GM12891 (cell line): ENCODE measurements at regions not wholly inside any gene's neighbourhood (a gene's known extent, or its start where the extent isn't known, plus 50 kb on each side); places are given as distances from the start of the nearest gene placed in this dataset.

Experiments used
- PAX5 ChIP-seq: IDR thresholded peaks from 2 replicates; pipeline ENCODE4 v1.6.1; 2011; ENCODE audit warnings: low read length, moderate library complexity, mild to moderate bottlenecking; ENCODE audit not compliant: insufficient read depth, severe bottlenecking
- POLR2A ChIP-seq: IDR thresholded peaks from 2 replicates; pipeline ENCODE4 v1.6.1; 2011; ENCODE audit warnings: low read depth, low read length, control low read depth
- POLR2AphosphoS5 ChIP-seq: IDR thresholded peaks from 2 replicates; pipeline ENCODE4 v1.6.1; 2011; ENCODE audit warnings: low read depth, low read length, control low read depth
- SPI1 ChIP-seq: IDR thresholded peaks from 2 replicates; pipeline ENCODE4 v1.6.1; 2011; ENCODE audit warnings: low read depth, low read length, control low read depth
- TAF1 ChIP-seq: IDR thresholded peaks from 2 replicates; pipeline ENCODE4 v1.6.1; 2011; ENCODE audit warnings: low read depth, low read length, control low read depth

GRCh38 chr10:71060476-71061426 is 151.6 kb upstream of the UNC5B start:
- TF ChIP-seq POLR2A (no peak), POLR2AphosphoS5 (no peak), TAF1 (no peak), SPI1 (no peak), PAX5 (no peak)
